DND-41 (cell line): ENCODE measurements at regions not wholly inside any gene's neighbourhood (a gene's known extent, or its start where the extent isn't known, plus 50 kb on each side); places are given as distances from the start of the nearest gene placed in this dataset.

Source experiments
- CTCF ChIP-seq: IDR thresholded peaks from 2 replicates; pipeline ENCODE4 v1.5.1; 2012; ENCODE audit warnings: borderline replicate concordance, low read length, moderate library complexity, mild to moderate bottlenecking; ENCODE audit not compliant: poor library complexity, severe bottlenecking; ENCODE audit errors: extremely low read depth
- EZH2 ChIP-seq: IDR thresholded peaks from 3 replicates; pipeline ENCODE4 v1.6.1; 2012; ENCODE audit warnings: borderline replicate concordance, low read depth, mild to moderate bottlenecking, moderate library complexity, low read length, inconsistent platforms; ENCODE audit not compliant: severe bottlenecking

- TF ChIP-seq CTCF: no peak
- no peak for TF ChIP-seq EZH2
These were observed 1254.8 kb upstream of the CHAC2 start for GRCh38 chr2:52512760-52513159.
